H9 (cell line): ENCODE measurements at regions not wholly inside any gene's neighbourhood (a gene's known extent, or its start where the extent isn't known, plus 50 kb on each side); places are given as distances from the start of the nearest gene placed in this dataset.

Experiments
- DNase-seq: peaks from one replicate; pipeline ENCODE4 v3.0.0-alpha.2; 2017
- H2AFZ ChIP-seq: one replicate; pipeline ENCODE4 v1.6.1; 2013; ENCODE audit warnings: mild to moderate bottlenecking, low read length, control low read depth, moderate library complexity
- H2AK5ac ChIP-seq: 2 replicates; pipeline ENCODE4 v1.6.1; 2013; ENCODE audit warnings: low read length, control low read depth, mixed read lengths; ENCODE audit not compliant: insufficient read length
- H2BK120ac ChIP-seq: one replicate; pipeline ENCODE4 v1.6.1; 2013; ENCODE audit warnings: low read depth, mild to moderate bottlenecking, low read length, control low read depth, inconsistent platforms; ENCODE audit not compliant: poor library complexity, severe bottlenecking
- H2BK12ac ChIP-seq: 2 replicates; pipeline ENCODE4 v1.6.1; 2013; ENCODE audit warnings: low read length, control low read depth, mixed read lengths, low read depth; ENCODE audit not compliant: insufficient read length
- H2BK15ac ChIP-seq: 2 replicates; pipeline ENCODE4 v1.6.1; 2013; ENCODE audit warnings: low read depth, low read length, control low read depth
- H2BK20ac ChIP-seq: one replicate; pipeline ENCODE4 v1.6.1; 2013; ENCODE audit warnings: low read depth, mild to moderate bottlenecking, low read length, control low read depth, inconsistent platforms; ENCODE audit not compliant: poor library complexity, severe bottlenecking
- H2BK5ac ChIP-seq: 2 replicates; pipeline ENCODE4 v1.6.1; 2013; ENCODE audit warnings: low read length, control low read depth, mixed read lengths; ENCODE audit not compliant: insufficient read length
- H3K14ac ChIP-seq: 2 replicates; pipeline ENCODE4 v1.6.1; 2013; ENCODE audit warnings: low read length, control low read depth; ENCODE audit not compliant: insufficient read depth
- H3K18ac ChIP-seq: 2 replicates; pipeline ENCODE4 v1.6.1; 2013; ENCODE audit warnings: low read depth, mild to moderate bottlenecking, mixed read lengths, low read length, control low read depth; ENCODE audit not compliant: insufficient read length
- H3K23ac ChIP-seq: 2 replicates; pipeline ENCODE4 v1.6.1; 2013; ENCODE audit warnings: low read length, control low read depth, mixed read lengths, low read depth; ENCODE audit not compliant: insufficient read length
- H3K23me2 ChIP-seq: 2 replicates; pipeline ENCODE4 v1.6.1; 2013; ENCODE audit warnings: low read depth, mild to moderate bottlenecking, mixed read lengths, low read length, control low read depth; ENCODE audit not compliant: insufficient read length, poor library complexity, severe bottlenecking
- H3K27ac ChIP-seq: 2 replicates; pipeline ENCODE4 v1.5.1; 2013; ENCODE audit warnings: low read length, control low read depth, mixed read lengths, low read depth; ENCODE audit not compliant: insufficient read length
- H3K27me3 ChIP-seq: 2 replicates; pipeline ENCODE4 v1.6.1; 2013; ENCODE audit warnings: low read length, control low read depth, inconsistent platforms; ENCODE audit not compliant: insufficient read depth
- H3K4ac ChIP-seq: 2 replicates; pipeline ENCODE4 v1.6.1; 2013; ENCODE audit warnings: low read depth, mild to moderate bottlenecking, control low read depth, inconsistent platforms, low read length, moderate library complexity
- H3K4me1 ChIP-seq: 2 replicates; pipeline ENCODE4 v1.6.1; 2013; ENCODE audit warnings: low read length, control low read depth, inconsistent platforms; ENCODE audit not compliant: insufficient read depth
- H3K4me2 ChIP-seq: 2 replicates; pipeline ENCODE4 v1.6.1; 2013; ENCODE audit warnings: low read length, control low read depth, mixed read lengths; ENCODE audit not compliant: insufficient read length, insufficient read depth
- H3K56ac ChIP-seq: 2 replicates; pipeline ENCODE4 v1.6.1; 2013; ENCODE audit warnings: low read depth, mild to moderate bottlenecking, mixed read lengths, low read length, control low read depth; ENCODE audit not compliant: insufficient read length
- H3K79me1 ChIP-seq: 2 replicates; pipeline ENCODE4 v1.6.1; 2013; ENCODE audit warnings: low read depth, mild to moderate bottlenecking, moderate library complexity, low read length, control low read depth, inconsistent platforms; ENCODE audit not compliant: insufficient read depth, poor library complexity, severe bottlenecking
- H3K79me2 ChIP-seq: 2 replicates; pipeline ENCODE4 v1.6.1; 2013; ENCODE audit warnings: low read length, control low read depth, inconsistent platforms; ENCODE audit not compliant: insufficient read depth
- H3K9ac ChIP-seq: 2 replicates; pipeline ENCODE4 v1.6.1; 2013; ENCODE audit warnings: low read length, control low read depth, mixed read lengths; ENCODE audit not compliant: insufficient read length; ENCODE audit errors: extremely low read depth
- H3K9me3 ChIP-seq: one replicate; pipeline ENCODE4 v1.6.1; 2013; ENCODE audit warnings: low read depth, low read length, inconsistent platforms; ENCODE audit not compliant: control insufficient read depth
- H3T11ph ChIP-seq: one replicate; pipeline ENCODE4 v1.6.1; 2013; ENCODE audit warnings: mild to moderate bottlenecking, low read length, control low read depth, inconsistent platforms
- H4K20me1 ChIP-seq: one replicate; pipeline ENCODE4 v1.6.1; 2013; ENCODE audit not compliant: control insufficient read depth, insufficient read length, insufficient read depth
- H4K5ac ChIP-seq: 2 replicates; pipeline ENCODE4 v1.6.1; 2013; ENCODE audit warnings: low read depth, mild to moderate bottlenecking, mixed read lengths, low read length, control low read depth; ENCODE audit not compliant: insufficient read length
- H4K8ac ChIP-seq: replicated peaks from 2 replicates; pipeline ENCODE4 v1.6.1; 2013; ENCODE audit warnings: low read length, control low read depth, mixed read lengths, low read depth; ENCODE audit not compliant: insufficient read length
- H4K91ac ChIP-seq: 2 replicates; pipeline ENCODE4 v1.6.1; 2013; ENCODE audit warnings: low read depth, mild to moderate bottlenecking, moderate library complexity, mixed read lengths, low read length, control low read depth; ENCODE audit not compliant: insufficient read length
- H3K27ac Mint-ChIP-seq, 3 experiments: 2 replicates in 2 of 3; 3 replicates in 1 of 3; pipeline ENCODE4 v1.8.0; 2020 to 2021; ENCODE audit warnings: mixed read lengths in 3 of 3, mild to moderate bottlenecking in 1 of 3, moderate library complexity in 1 of 3
- H3K27me3 Mint-ChIP-seq: 2 replicates; pipeline ENCODE4 v1.8.0; 2021; ENCODE audit warnings: low read depth, mild to moderate bottlenecking, moderate library complexity, mixed read lengths
- H3K36me3 Mint-ChIP-seq, 3 experiments: 2 replicates in 2 of 3; 3 replicates in 1 of 3; pipeline ENCODE4 v1.8.0; 2020 to 2021; ENCODE audit warnings: low read depth in 3 of 3, mixed read lengths in 3 of 3; ENCODE audit not compliant: insufficient read depth in 1 of 3
- H3K4me1 Mint-ChIP-seq, 2 experiments: 2 replicates each; pipeline ENCODE4 v1.8.0; 2020; ENCODE audit warnings: mixed read lengths in 2 of 2
- H3K4me3 Mint-ChIP-seq, 2 experiments: 2 replicates in 1 of 2; 3 replicates in 1 of 2; pipeline ENCODE4 v1.8.0; 2020 to 2021; ENCODE audit warnings: mild to moderate bottlenecking in 2 of 2, mixed read lengths in 2 of 2, moderate library complexity in 1 of 2
- H3K9me3 Mint-ChIP-seq, 2 experiments: 2 replicates in 1 of 2; 3 replicates in 1 of 2; pipeline ENCODE4 v1.8.0; 2020; ENCODE audit warnings: mild to moderate bottlenecking in 2 of 2, mixed read lengths in 2 of 2, moderate library complexity in 1 of 2
- WGBS: extraction: QIAGEN DNeasy Blood & Tissue Kit; methylation state at CpG from one replicate; pipeline ENCODE4 v1.1.7; 2013; ENCODE audit warnings: missing lambda C conversion rate, low lambda C conversion rate, mixed read lengths; ENCODE audit not compliant: insufficient read length; ENCODE audit errors: extremely low coverage; 5-methylcytosine and 5-hydroxymethylcytosine counted together
- TF ChIP-seq, protein P1 (sequence below): fragments of 200-600 bp; sonication (generic); conservative IDR thresholded peaks from 3 replicates; pipeline ENCODE4 v1.8.0; 2021; ENCODE audit warnings: antibody characterized with exemption, mild to moderate bottlenecking

DNA sequence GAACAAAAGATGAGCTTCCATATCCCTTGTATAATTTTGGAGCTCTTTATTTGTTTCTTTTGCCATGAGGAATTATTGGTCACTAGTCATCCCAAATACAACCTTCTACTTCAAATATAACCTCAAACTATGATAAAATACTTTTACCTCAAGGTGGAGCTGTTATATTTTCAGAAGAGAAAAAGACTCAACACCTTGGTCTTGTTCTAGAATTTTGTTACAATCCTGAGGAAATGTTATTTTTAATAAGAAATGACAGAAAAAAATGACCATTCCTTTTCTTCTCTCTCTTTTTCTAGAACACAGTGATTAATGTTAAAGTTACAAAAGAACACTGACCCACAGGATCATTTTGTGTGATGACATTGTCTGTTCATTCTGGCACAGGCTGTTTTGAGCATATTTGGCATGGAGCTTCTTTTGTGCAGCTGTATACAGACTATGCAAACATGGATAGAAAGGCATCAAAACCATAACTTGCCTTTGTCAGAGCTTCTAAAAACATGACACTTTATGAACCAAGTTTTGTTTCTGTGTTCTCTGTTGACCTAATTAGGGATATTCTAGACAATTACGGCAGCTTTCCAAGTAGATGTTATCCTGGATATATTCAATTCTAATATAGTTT is 159.6 kb upstream of the CTSO start:
- DNase-seq, result no peak
- Histone ChIP-seq H3K27me3 (no peaks in the 10 kb centered on the region), H3K79me2 (no peaks in the 10 kb centered on the region), H2BK20ac (no peak overlapping the region), H2BK120ac (no peak overlapping the region), H3K4ac (no peak overlapping the region), H2BK12ac (no peak overlapping the region), H3K14ac (no peak overlapping the region), H3K23ac (no peak overlapping the region), H3K4me2 (no peak overlapping the region), H4K5ac (no peak overlapping the region), H3K18ac (no peak overlapping the region), H4K8ac (no peak overlapping the region), H4K91ac (no peak overlapping the region), H2AFZ (no peak overlapping the region), H2BK15ac (no peak overlapping the region), H3K9ac (no peak overlapping the region), H2AK5ac (no peak overlapping the region), H3K4me1 (peaks cover 4% of the 10 kb centered on the region), H3K23me2 (no peaks in the 10 kb centered on the region), H3K27ac (no peak overlapping the region), H3K9me3 (no peaks in the 10 kb centered on the region), H3K79me1 (no peaks in the 10 kb centered on the region), H2BK5ac (no peak overlapping the region), H4K20me1 (no peaks in the 10 kb centered on the region), H3T11ph (no peak overlapping the region), H3K56ac (no peak overlapping the region)
- peaks cover 6 to 9% of the 10 kb centered on the region in 2 experiments for H3K9me3 Mint-ChIP-seq
- H3K4me3 Mint-ChIP-seq, result no peak overlapping the region
- H3K27me3 Mint-ChIP-seq, result no peaks in the 10 kb centered on the region
- peaks cover 28 to 36% of the 10 kb centered on the region in 2 experiments for H3K4me1 Mint-ChIP-seq
- H3K27ac Mint-ChIP-seq, result no peak overlapping the region
- TF ChIP-seq, protein P1, sequence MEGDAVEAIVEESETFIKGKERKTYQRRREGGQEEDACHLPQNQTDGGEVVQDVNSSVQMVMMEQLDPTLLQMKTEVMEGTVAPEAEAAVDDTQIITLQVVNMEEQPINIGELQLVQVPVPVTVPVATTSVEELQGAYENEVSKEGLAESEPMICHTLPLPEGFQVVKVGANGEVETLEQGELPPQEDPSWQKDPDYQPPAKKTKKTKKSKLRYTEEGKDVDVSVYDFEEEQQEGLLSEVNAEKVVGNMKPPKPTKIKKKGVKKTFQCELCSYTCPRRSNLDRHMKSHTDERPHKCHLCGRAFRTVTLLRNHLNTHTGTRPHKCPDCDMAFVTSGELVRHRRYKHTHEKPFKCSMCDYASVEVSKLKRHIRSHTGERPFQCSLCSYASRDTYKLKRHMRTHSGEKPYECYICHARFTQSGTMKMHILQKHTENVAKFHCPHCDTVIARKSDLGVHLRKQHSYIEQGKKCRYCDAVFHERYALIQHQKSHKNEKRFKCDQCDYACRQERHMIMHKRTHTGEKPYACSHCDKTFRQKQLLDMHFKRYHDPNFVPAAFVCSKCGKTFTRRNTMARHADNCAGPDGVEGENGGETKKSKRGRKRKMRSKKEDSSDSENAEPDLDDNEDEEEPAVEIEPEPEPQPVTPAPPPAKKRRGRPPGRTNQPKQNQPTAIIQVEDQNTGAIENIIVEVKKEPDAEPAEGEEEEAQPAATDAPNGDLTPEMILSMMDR, result peak; percentile 47; the same call in 2 of the 3 replicates
- no CpG with 5 or more reads among the region's 1 CpG for WGBS
- H3K36me3 Mint-ChIP-seq, result peaks cover 5 to 7% (median 7%) of the 10 kb centered on the region in 3 experiments; a peak in 6 of 7 replicates
